Stimulated activated naive B cell treated with anti-CD40 and anti-IgM and Interleukin-4, amounts not matched to agents 10 μg/mL and 1 μg/mL and 100 μg/mL, for 72 hours (primary cell): ENCODE measurements at regions not wholly inside any gene's neighbourhood (a gene's known extent, or its start where the extent isn't known, plus 50 kb on each side); places are given as distances from the start of the nearest gene placed in this dataset.

Experiments
- ATAC-seq, 2 donors: fragments of 150-1000 bp; cut with Tn5 transposase; replicated peaks; 2 replicates each; pipeline ENCODE4 v1.10.0; 2021; ENCODE audit warnings: moderate library complexity in 1 of 2
- DNase-seq: peaks from one replicate; pipeline ENCODE4 v3.0.0; 2021
- H3K27ac Mint-ChIP-seq: one replicate; pipeline ENCODE4 v1.8.0; 2022; ENCODE audit warnings: mild to moderate bottlenecking, mixed read lengths
- H3K27me3 Mint-ChIP-seq, 2 donors: one replicate each; pipeline ENCODE4 v1.8.0; 2022; ENCODE audit warnings: mixed read lengths in 2 of 2
- H3K36me3 Mint-ChIP-seq, 2 donors: one replicate each; pipeline ENCODE4 v1.8.0; 2022; ENCODE audit warnings: mixed read lengths in 2 of 2, mild to moderate bottlenecking in 1 of 2
- H3K4me1 Mint-ChIP-seq, 2 donors: one replicate each; pipeline ENCODE4 v1.8.0; 2022; ENCODE audit warnings: mixed read lengths in 2 of 2, mild to moderate bottlenecking in 1 of 2
- H3K4me3 Mint-ChIP-seq, 2 donors: one replicate each; pipeline ENCODE4 v1.8.0; 2022; ENCODE audit warnings: mild to moderate bottlenecking in 2 of 2, mixed read lengths in 2 of 2, moderate library complexity in 1 of 2
- H3K9me3 Mint-ChIP-seq, 2 donors: one replicate each; pipeline ENCODE4 v1.8.0; 2022; ENCODE audit warnings: mixed read lengths in 2 of 2, mild to moderate bottlenecking in 1 of 2

DNA sequence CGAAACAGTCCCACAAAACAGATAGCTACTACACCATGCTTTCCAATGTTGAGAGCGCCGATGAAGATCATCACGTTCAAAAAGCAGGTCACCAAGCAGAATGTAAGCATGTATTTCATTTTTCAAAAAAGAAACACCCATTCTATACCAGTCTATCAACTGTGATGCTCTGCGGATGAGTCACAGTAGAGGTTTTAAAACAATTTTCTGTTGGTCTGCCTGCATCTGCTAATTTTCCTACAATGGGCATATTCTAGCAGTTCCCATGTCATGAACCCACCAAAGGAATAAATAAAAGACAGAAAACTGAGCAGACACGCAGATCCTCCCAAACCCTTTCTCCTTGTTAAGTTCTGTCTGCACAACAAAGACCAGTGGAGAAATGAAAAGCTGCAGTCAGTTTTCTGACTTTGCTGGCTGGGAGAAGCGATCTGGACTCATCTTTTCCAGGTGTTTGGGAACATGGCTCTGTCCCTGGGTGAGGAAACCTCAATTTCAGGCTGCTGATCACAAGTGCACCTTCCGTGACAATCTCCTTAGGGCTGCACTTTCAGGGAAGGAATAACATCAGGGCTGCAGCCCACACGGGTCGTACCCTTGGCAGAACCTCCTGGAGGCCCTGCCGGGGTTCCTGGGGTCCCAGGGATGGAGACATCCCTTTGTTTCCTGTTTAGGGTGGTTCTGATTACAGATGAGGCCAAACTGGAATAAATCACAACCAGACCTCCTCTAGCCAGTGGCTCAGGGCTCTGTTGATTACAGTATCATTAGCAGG is 200.1 kb downstream of the BMP7 start:
- ATAC-seq (no peak), DNase-seq (no peak)
- Mint-ChIP-seq H3K27me3 (peaks cover 30 to 45% of the 10 kb centered on the region in 2 donors), H3K36me3 (no peaks in the 10 kb centered on the region), H3K9me3 (no peaks in the 10 kb centered on the region), H3K27ac (no peak overlapping the region), H3K4me3 (no peak overlapping the region), H3K4me1 (no peaks in the 10 kb centered on the region)

DNA sequence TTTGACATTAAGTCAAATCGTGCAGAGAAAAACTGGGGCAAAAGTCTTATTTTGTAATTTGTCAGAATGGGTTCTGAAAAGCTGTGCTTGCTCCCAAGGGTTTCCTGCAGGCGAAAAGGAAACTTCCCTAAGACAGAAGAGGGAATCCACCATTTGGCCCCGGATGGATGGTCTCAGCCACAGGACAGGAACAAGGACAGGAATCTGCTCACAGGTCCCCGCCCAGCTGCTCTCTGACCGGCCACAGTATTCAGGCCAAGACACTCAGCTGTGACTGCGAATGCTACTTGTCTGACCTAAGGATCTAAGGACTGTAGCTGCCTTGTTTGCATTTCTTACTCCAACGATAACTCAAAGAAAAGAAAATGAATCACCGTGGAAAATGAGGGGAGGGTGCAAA is 197.0 kb downstream of the BMP7 start:
- peaks cover 33 to 41% of the 10 kb centered on the region in 2 donors for H3K27me3 Mint-ChIP-seq
- no peak for DNase-seq
- no peaks in the 10 kb centered on the region for H3K36me3 Mint-ChIP-seq

DNA sequence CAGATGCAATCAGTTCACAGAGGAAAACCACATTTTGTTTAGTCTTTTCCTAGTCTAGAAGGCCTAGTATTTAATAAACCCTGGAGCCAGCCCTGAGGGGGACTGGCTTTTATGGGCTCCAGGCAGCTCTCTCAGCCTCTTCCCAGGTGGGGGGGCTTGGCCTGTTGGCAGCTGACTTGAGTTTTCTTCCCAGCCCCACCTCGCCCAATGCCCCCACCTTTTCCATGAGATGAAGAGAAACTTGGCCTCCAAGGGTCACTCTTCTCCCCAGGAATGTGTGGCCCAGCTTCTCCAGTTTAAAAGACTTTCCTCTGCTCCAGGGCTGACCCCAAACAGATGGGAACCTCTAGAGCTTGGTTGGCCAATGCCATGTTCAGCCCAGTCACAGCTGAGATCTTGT is 196.1 kb downstream of the BMP7 start:
- peaks cover 4 to 6% of the 10 kb centered on the region in 2 donors for H3K9me3 Mint-ChIP-seq
- no peak for DNase-seq
- no peaks in the 10 kb centered on the region for H3K36me3 Mint-ChIP-seq
- H3K27me3 Mint-ChIP-seq, result peaks cover 30 to 41% of the 10 kb centered on the region in 2 donors
- no peaks in the 10 kb centered on the region for H3K4me1 Mint-ChIP-seq
- no peak for ATAC-seq
- no peak overlapping the region for H3K27ac Mint-ChIP-seq
- H3K4me3 Mint-ChIP-seq, result no peak overlapping the region

More for the DNA sequence above, 197.0 kb downstream of the BMP7 start:
- Mint-ChIP-seq H3K4me1 (no peaks in the 10 kb centered on the region), H3K27ac (no peak overlapping the region), H3K9me3 (no peaks in the 10 kb centered on the region), H3K4me3 (no peak overlapping the region)
- ATAC-seq, result no peak

DNA sequence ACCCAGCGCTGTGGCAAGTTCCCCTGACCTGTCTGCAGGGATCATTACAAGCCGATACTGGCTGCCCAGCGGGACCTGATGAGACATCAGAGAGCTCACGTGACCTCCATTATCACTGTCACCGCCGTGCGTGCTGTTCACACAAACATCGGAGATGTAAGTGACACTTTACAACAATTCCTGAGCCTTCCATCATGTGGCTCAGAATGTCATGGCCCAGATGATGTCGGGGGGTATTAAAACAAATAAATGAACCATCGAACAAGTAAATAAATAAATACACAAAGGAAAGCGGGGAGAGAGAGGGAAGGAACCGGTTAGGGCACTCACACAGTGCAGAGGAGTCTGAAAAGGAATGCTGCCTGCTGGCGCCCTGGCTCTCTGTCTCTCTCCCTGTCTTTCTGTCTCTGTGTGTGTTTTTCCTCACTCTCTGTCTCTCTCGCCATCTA is 195.1 kb downstream of the BMP7 start:
- Mint-ChIP-seq H3K9me3 (peaks cover 8 to 9% of the 10 kb centered on the region in 2 donors), H3K36me3 (no peaks in the 10 kb centered on the region), H3K27me3 (peaks cover 25 to 33% of the 10 kb centered on the region in 2 donors), H3K4me1 (no peaks in the 10 kb centered on the region), H3K4me3 (no peak overlapping the region), H3K27ac (no peak overlapping the region)
- ATAC-seq (no peak), DNase-seq (no peak)

DNA sequence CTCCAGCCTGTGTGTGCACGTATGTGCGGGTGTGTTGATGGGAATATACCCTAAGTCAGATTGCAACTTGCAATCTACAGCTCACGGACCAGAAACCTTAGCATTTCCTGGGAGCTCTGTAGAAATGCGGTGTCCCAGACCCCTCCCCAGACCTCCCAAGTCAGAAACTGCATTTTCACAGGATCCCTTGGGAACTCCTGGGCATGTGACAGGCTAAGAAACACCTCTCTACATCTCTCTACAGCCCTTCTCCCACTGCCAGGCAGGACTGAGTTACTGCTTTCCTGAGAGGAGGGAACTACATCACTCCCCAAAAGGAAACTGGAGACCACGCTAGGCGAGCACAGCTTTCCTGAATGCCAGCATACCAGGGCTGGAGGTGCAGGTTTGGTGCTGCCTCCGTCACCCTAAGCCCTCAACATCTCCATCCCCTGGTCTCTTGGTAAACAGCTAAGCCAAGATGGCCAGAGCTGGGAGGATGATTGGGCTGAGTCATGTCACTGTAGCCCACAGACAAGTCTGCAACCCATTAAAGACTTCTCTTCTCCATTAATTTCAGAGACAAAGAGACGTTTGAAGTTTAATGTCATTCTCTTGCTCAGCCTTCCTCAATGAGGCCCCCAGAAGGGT is 194.4 kb downstream of the BMP7 start:
- H3K27ac Mint-ChIP-seq, result no peak overlapping the region
- H3K27me3 Mint-ChIP-seq, result peaks cover 25 to 29% of the 10 kb centered on the region in 2 donors
- no peak overlapping the region for H3K4me3 Mint-ChIP-seq
- H3K4me1 Mint-ChIP-seq, result no peaks in the 10 kb centered on the region
- H3K9me3 Mint-ChIP-seq, result peaks cover 12 to 13% of the 10 kb centered on the region in 2 donors
- DNase-seq, result no peak
- no peaks in the 10 kb centered on the region for H3K36me3 Mint-ChIP-seq
- ATAC-seq, result no peak

DNA sequence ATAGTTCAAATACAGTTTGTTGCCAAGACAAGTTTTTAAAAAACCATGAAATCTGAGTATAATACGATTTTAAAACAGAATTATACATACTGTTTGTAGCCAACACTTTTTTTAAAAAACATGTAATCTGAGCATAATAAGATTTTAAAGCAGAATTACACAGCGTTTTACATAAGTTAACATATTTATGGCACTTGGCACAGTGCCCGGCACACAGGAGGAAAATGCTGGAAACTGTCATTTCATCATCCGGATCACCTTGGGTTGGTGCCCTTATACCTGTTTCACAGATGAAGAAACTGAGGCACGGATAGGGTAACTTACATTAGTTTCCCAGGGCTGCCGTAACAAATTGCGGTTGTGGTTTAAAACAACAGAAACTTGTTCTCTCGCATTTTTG is 193.0 kb downstream of the BMP7 start:
- ATAC-seq (no peak), DNase-seq (no peak)
- Mint-ChIP-seq H3K27me3 (peaks cover 18 to 22% of the 10 kb centered on the region in 2 donors), H3K36me3 (no peaks in the 10 kb centered on the region), H3K4me3 (no peak overlapping the region), H3K9me3 (peaks cover 13 to 19% of the 10 kb centered on the region in 2 donors), H3K27ac (no peak overlapping the region), H3K4me1 (no peaks in the 10 kb centered on the region)

DNA sequence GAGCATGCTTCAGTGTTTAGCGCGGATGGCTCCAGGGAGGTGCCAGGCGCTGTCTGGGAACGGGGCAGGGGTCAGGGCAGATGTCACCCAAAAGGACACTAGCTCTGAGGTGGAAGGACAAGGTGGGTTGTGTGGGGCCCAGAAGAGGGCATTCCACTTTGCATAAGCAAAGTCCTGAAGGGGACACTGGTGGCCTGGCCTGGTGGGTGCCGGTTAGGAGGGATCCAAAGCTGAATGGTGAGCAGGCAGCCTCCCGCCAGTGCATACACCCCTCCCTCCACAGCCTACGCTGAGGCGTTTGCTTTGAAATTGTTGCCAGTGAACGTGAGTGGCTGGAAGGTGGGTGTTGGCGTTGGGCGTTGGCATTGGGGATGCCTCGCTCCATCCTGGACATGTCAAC is 192.1 kb downstream of the BMP7 start:
- ATAC-seq (no peak), DNase-seq (no peak)
- peaks cover 15 to 19% of the 10 kb centered on the region in 2 donors for H3K9me3 Mint-ChIP-seq
- peaks cover 18 to 22% of the 10 kb centered on the region in 2 donors for H3K27me3 Mint-ChIP-seq
- no peaks in the 10 kb centered on the region for H3K4me1 Mint-ChIP-seq
- H3K27ac Mint-ChIP-seq, result no peak overlapping the region
- H3K36me3 Mint-ChIP-seq, result no peaks in the 10 kb centered on the region
- no peak overlapping the region for H3K4me3 Mint-ChIP-seq

DNA sequence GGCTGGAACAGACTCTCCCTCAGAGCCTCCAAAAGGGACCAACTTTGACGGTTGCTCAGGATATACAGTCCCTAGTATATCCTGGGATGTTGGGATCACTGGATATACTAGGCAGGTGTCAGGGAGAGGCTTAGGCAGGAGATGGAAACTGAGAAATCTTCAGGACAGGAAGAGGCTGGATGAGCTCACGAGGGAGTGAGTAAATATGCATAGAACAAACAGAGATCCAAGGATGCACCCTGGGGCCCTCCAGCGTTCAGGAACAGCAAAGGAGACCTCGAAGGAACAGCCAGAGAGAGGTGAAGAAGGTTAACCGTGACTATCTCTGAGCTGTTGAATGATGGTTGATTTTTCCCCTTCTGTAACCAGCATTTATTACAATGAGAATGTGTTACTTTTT is 191.3 kb downstream of the BMP7 start:
- Mint-ChIP-seq H3K27ac (no peak overlapping the region), H3K27me3 (peaks cover 11 to 15% of the 10 kb centered on the region in 2 donors), H3K4me1 (no peaks in the 10 kb centered on the region), H3K9me3 (peaks cover 15 to 19% of the 10 kb centered on the region in 2 donors), H3K4me3 (no peak overlapping the region), H3K36me3 (no peaks in the 10 kb centered on the region)
- ATAC-seq, result no peak
- no peak for DNase-seq

DNA sequence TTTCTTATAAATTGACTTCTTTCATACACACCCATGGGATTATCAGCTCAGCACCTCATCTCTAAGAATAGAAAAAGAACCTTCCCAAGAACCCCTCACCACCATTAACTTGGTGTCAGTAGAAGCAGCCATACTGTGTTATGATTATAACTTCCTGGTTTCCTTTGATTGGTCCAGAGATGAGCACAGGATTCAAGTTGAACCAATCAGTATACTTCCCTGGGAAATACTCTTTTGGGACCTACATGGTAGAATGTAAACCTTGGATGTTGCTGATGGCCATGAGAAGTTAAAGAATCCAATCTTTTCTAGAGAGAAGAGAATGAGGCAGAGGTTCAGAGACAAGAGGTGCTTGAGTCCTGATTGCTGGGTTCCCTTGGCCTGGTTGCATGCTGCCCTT is 190.8 kb downstream of the BMP7 start:
- DNase-seq (no peak), ATAC-seq (no peak)
- Mint-ChIP-seq H3K27ac (no peak overlapping the region), H3K4me1 (no peaks in the 10 kb centered on the region), H3K9me3 (peaks cover 17 to 23% of the 10 kb centered on the region in 2 donors), H3K36me3 (no peaks in the 10 kb centered on the region), H3K4me3 (no peak overlapping the region), H3K27me3 (peaks cover 10 to 14% of the 10 kb centered on the region in 2 donors)

DNA sequence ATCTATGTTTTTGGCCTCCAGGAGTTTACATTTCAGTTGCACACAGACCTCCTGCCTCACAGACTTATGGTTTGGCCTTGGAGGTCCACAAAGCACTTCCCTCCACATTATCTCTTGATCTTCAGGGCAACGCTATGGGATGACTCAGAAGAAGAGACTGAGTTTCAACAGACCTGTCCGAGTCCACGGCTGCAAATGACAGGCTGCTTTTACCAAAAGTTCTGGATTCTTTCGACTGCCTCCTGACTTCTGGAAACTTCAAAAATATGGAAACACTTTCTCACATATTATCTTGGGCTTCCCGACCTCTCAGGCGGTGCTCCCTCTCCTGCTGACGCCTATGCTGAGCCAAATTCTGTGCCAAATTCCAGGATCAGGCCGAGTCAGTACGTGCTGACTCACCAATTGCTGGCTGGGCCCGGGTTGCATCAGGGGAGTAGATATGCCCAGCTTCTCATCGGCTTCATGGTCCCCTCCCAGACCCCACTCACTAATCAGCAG is 190.2 kb downstream of the BMP7 start:
- H3K4me3 Mint-ChIP-seq, result no peak overlapping the region
- no peak for DNase-seq
- H3K36me3 Mint-ChIP-seq, result no peaks in the 10 kb centered on the region
- H3K4me1 Mint-ChIP-seq, result no peaks in the 10 kb centered on the region
- no peak overlapping the region for H3K27ac Mint-ChIP-seq
- no peak for ATAC-seq
- H3K9me3 Mint-ChIP-seq, result peaks cover 17 to 23% of the 10 kb centered on the region in 2 donors
- H3K27me3 Mint-ChIP-seq, result peaks cover 7 to 13% of the 10 kb centered on the region in 2 donors

DNA sequence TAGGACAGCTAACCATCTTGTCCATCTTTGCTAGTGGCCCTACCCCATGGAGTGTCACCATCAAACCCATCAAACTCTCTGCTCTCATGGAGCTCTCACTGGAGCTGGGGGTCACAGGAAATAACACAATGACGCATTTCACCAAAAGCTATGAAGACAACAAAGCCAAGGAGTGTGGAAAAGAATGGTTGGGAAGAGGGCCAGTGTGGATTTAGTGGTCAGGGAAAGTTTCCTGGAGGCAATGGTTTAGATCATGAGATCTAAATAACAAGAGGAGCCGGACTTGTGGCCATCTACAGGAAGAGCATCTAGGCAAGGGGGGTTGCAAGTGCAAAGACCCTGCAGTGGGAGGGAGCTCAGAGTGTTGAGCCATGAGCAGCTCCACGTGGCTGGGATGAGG is 189.5 kb downstream of the BMP7 start:
- ATAC-seq (no peak), DNase-seq (no peak)
- peaks cover 7 to 13% of the 10 kb centered on the region in 2 donors for H3K27me3 Mint-ChIP-seq
- H3K4me1 Mint-ChIP-seq, result no peaks in the 10 kb centered on the region
- H3K9me3 Mint-ChIP-seq, result peaks cover 17 to 23% of the 10 kb centered on the region in 2 donors
- H3K36me3 Mint-ChIP-seq, result no peaks in the 10 kb centered on the region
- H3K4me3 Mint-ChIP-seq, result no peak overlapping the region
- no peak overlapping the region for H3K27ac Mint-ChIP-seq

DNA sequence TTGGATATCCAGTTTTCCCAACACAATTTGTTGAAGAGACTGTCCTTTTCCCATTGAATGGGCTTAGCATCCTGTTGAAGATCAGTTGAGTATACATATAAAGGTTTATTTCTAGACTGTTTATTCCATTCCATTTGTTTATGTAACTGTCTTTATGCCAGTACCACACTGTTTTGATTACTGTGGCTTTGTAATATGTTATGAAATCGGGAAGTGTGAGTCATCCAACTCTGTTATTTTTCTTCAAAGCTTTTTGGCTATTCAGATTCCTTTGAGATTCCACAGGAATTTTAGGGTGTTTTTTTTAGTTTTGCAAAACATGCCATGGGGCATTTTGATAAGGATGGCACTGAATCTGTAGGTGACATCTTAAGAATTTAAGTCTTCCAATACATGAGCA is 188.3 kb downstream of the BMP7 start:
- no peak overlapping the region for H3K4me3 Mint-ChIP-seq
- no peaks in the 10 kb centered on the region for H3K4me1 Mint-ChIP-seq
- H3K9me3 Mint-ChIP-seq, result peaks cover 20 to 23% of the 10 kb centered on the region in 2 donors
- H3K27me3 Mint-ChIP-seq, result peaks cover 12 to 14% of the 10 kb centered on the region in 2 donors
- no peaks in the 10 kb centered on the region for H3K36me3 Mint-ChIP-seq
- ATAC-seq, result no peak
- DNase-seq, result no peak
- no peak overlapping the region for H3K27ac Mint-ChIP-seq

DNA sequence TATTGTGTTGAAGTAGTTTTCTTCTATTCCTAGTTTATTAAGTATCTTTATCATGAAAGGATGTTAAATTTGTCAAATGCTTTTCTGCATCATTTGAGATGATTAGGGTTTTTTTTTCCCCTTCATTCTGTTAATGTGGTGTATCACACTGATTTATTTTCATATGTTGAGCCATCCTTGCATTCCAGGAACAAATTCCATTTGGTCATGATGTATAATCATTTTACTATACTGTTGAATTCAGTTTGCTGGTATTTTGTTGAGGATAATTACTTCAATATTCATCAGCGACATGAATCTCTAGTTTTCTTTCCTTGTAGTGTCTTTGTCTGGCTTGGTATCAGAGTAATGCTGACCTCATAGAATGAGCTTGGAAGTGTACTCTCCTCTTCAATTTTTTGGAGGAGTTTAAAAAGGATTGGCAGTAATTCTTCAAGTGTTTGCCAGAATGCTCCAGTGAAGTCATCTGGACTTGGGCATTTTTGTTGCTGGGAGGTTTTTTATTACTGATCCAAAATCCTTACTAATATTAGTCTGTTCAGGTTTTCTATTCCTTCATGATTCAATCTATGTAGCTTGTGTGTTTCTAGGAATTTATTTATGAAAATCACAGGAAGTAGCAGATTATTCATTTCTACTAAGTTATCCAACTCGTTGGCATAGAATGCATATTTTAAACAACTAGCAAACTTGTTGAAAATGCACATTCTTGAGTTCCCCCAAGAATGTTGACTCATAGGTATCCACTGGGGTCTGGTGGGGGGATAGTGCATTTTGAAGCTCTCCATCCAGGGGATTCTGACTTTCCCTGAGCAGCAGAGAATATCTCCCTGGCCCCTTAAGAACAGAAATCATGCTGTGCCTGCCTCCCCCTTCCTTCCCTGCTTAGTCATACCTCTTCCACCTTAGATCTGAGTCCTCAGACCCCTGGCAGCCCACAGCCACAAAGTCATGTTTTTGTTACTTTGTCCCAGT is 187.1 kb downstream of the BMP7 start:
- no peak for ATAC-seq
- Mint-ChIP-seq H3K27ac (no peak overlapping the region), H3K27me3 (peaks cover 12 to 14% of the 10 kb centered on the region in 2 donors), H3K9me3 (peaks cover 20 to 23% of the 10 kb centered on the region in 2 donors), H3K4me1 (no peaks in the 10 kb centered on the region), H3K4me3 (no peak overlapping the region), H3K36me3 (no peaks in the 10 kb centered on the region)
- no peak for DNase-seq

DNA sequence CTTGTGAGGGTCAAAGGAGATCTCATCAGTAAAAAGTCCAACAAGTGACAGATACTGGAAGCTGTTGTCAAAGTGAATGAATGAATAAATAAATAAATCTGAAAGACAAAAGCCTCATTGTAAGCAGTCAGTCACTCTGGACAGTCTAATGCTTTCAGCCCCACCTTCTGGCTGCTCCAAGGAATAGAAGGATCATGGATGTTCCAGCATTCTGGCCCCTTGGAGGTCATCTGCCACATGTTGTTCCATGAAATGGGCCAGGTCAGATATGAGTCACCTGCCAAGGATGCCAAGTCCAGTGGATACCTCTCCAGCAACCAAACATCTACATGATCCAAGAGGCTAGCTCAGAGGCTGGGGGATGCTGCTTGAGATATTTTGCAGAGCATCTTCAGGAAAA is 185.6 kb downstream of the BMP7 start:
- H3K27me3 Mint-ChIP-seq, result peaks cover 12 to 15% of the 10 kb centered on the region in 2 donors
- ATAC-seq, result no peak
- peaks cover 12 to 14% of the 10 kb centered on the region in 2 donors for H3K9me3 Mint-ChIP-seq
- no peak overlapping the region for H3K4me3 Mint-ChIP-seq
- no peak overlapping the region for H3K27ac Mint-ChIP-seq
- no peaks in the 10 kb centered on the region for H3K36me3 Mint-ChIP-seq
- DNase-seq, result no peak
- no peaks in the 10 kb centered on the region for H3K4me1 Mint-ChIP-seq
